ENCODE measurements at regions not wholly inside any gene's neighbourhood (a gene's known extent, or its start where the extent isn't known, plus 50 kb on each side); places are given as distances from the start of the nearest gene placed in this dataset.

GRCh38 chr7:54331311-54331710, 210.9 kb upstream of the VSTM2A start:
- no peak overlapping the region for H3K27ac ChIP-seq (ENCODE audit: extremely low read depth, low read depth, low read length)
- H3K27me3 ChIP-seq (ENCODE audit: control insufficient read depth in 2 of 2, insufficient read depth in 2 of 2, low read length in 2 of 2): no peaks in the 10 kb centered on the region
- H3K36me3 ChIP-seq (ENCODE audit: control insufficient read depth, insufficient read depth, low read length): no peaks in the 10 kb centered on the region
- POLR2A ChIA-PET: no interaction called here
- in situ Hi-C loops (cut with MboI) (no loop called here), intact Hi-C loops (cut with micrococcal nuclease) (no loop called here)
- ATAC-seq (no peak), DNase-seq (ENCODE audit: extremely low read depth in 1 of 4, low spot score in 3 of 4) (no peak), FAIRE-seq (no peak)
- TF ChIP-seq HDGF (IDR thresholded peaks at IDR 0.05) (no peak), POLR3G (IDR thresholded peaks at IDR 0.05; ENCODE audit: extremely low read depth, insufficient read length, insufficient replicate concordance) (no peak), ZBTB17 (CRISPR knock-in tag; IDR thresholded peaks at IDR 0.05) (no peak), ZC3H4 (CRISPR knock-in tag; IDR thresholded peaks at IDR 0.05; ENCODE audit: borderline replicate concordance) (no peak), SIX5 (IDR thresholded peaks at IDR 0.05; ENCODE audit: borderline replicate concordance in 1 of 2, insufficient read depth in 1 of 2, low read depth in 1 of 2, low read length in 2 of 2) (no peak), EP300 (IDR thresholded peaks at IDR 0.05; ENCODE audit: low read length) (no peak), NUFIP1 (IDR thresholded peaks at IDR 0.05; ENCODE audit: partially characterized antibody) (no peak), ZNF347 (CRISPR knock-in tag; IDR thresholded peaks at IDR 0.05; ENCODE audit: low read depth) (no peak), ZNF764 (CRISPR knock-in tag; IDR thresholded peaks at IDR 0.05; ENCODE audit: low read depth) (no peak), XRCC5 (IDR thresholded peaks at IDR 0.05; ENCODE audit: low read depth, low read length) (no peak), RBBP5 (IDR thresholded peaks at IDR 0.05; ENCODE audit: borderline replicate concordance, insufficient read depth, low read length, poor library complexity, severe bottlenecking) (no peak), PURB (CRISPR knock-in tag; IDR thresholded peaks at IDR 0.05; ENCODE audit: low read depth) (no peak), POLR3A (IDR thresholded peaks at IDR 0.05; ENCODE audit: borderline replicate concordance, extremely low read depth, insufficient read depth, insufficient read length) (no peak), RBM15 (IDR thresholded peaks at IDR 0.05; ENCODE audit: insufficient read depth, low read length) (no peak), ETV1 (tag; conservative IDR thresholded peaks at IDR 0.05; ENCODE audit: low read depth) (no peak), CBX8 (IDR thresholded peaks at IDR 0.05; ENCODE audit: borderline replicate concordance, extremely low read depth, low read depth, low read length, poor library complexity, severe bottlenecking) (no peak)
- TF ChIP-seq, protein P1, sequence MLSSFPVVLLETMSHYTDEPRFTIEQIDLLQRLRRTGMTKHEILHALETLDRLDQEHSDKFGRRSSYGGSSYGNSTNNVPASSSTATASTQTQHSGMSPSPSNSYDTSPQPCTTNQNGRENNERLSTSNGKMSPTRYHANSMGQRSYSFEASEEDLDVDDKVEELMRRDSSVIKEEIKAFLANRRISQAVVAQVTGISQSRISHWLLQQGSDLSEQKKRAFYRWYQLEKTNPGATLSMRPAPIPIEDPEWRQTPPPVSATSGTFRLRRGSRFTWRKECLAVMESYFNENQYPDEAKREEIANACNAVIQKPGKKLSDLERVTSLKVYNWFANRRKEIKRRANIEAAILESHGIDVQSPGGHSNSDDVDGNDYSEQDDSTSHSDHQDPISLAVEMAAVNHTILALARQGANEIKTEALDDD (IDR thresholded peaks at IDR 0.05): no peak
- TF ChIP-seq, protein P2, sequence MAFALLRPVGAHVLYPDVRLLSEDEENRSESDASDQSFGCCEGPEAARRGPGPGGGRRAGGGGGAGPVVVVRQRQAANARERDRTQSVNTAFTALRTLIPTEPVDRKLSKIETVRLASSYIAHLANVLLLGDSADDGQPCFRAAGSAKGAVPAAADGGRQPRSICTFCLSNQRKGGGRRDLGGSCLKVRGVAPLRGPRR (CRISPR knock-in tag; IDR thresholded peaks at IDR 0.05): no peak
- TF ChIP-seq, protein P3, sequence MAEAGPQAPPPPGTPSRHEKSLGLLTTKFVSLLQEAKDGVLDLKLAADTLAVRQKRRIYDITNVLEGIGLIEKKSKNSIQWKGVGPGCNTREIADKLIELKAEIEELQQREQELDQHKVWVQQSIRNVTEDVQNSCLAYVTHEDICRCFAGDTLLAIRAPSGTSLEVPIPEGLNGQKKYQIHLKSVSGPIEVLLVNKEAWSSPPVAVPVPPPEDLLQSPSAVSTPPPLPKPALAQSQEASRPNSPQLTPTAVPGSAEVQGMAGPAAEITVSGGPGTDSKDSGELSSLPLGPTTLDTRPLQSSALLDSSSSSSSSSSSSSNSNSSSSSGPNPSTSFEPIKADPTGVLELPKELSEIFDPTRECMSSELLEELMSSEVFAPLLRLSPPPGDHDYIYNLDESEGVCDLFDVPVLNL (CRISPR knock-in tag; IDR thresholded peaks at IDR 0.05; ENCODE audit: low read depth): no peak
- H4K20me1 ChIP-seq (replicated peaks; ENCODE audit: control insufficient read depth, insufficient read depth, low read length): no peaks in the 10 kb centered on the region
- no peaks in the 10 kb centered on the region for H3K79me2 ChIP-seq (ENCODE audit: control insufficient read depth, insufficient read depth, low read length)
- H3K9ac ChIP-seq (ENCODE audit: insufficient read depth in 1 of 2, low read depth in 2 of 2, low read length in 2 of 2): no peak overlapping the region
- CTCF ChIA-PET (ENCODE audit: low intra/inter-chr PET ratio): no interaction called here
- H3K4me1 ChIP-seq (replicated peaks in 1 of 2; ENCODE audit: control insufficient read depth in 2 of 2, insufficient read depth in 2 of 2, low read length in 2 of 2): no peaks in the 10 kb centered on the region
- no peak overlapping the region for H3K4me2 ChIP-seq (ENCODE audit: insufficient read depth, low read length)
- H2AFZ ChIP-seq (ENCODE audit: low read depth, low read length): no peak overlapping the region
- no peak overlapping the region for H3K4me3 ChIP-seq
- 0% methylated on average over 1 of the region's 1 CpG for WGBS (ENCODE audit: insufficient coverage, low coverage, missing lambda C conversion rate)
- no peaks in the 10 kb centered on the region for H3K9me1 ChIP-seq (ENCODE audit: control insufficient read depth, insufficient read depth, low read length)
- no TSS peak for BruUV-seq (replicated peaks)
- H3K9me3 ChIP-seq (replicated peaks; ENCODE audit: control insufficient read depth, insufficient read depth, low read depth, low read length): no peaks in the 10 kb centered on the region
